Kidney epithelial cell (primary cell): ENCODE measurements at regions not wholly inside any gene's neighbourhood (a gene's known extent, or its start where the extent isn't known, plus 50 kb on each side); places are given as distances from the start of the nearest gene placed in this dataset.

Experiments
- DNase-seq: peaks from one replicate; pipeline ENCODE4 v3.0.0-alpha.2; 2010; ENCODE audit warnings: low read depth
- H3K27me3 ChIP-seq: 2 replicates; pipeline ENCODE4 v1.6.0; 2011; ENCODE audit warnings: low read length; ENCODE audit not compliant: control insufficient read depth, insufficient read depth
- H3K36me3 ChIP-seq: 2 replicates; pipeline ENCODE4 v1.5.1; 2011; ENCODE audit warnings: low read length; ENCODE audit not compliant: control insufficient read depth, insufficient read depth
- H3K4me3 ChIP-seq: 2 replicates; pipeline ENCODE4 v1.5.1; 2011; ENCODE audit warnings: low read depth, mild to moderate bottlenecking, control low read depth, low read length
- CTCF ChIP-seq: IDR thresholded peaks from 2 replicates; pipeline ENCODE4 v1.5.1; 2011; ENCODE audit warnings: mild to moderate bottlenecking, moderate library complexity, low read length, control low read depth, inconsistent platforms; ENCODE audit not compliant: insufficient read depth, poor library complexity, severe bottlenecking

GRCh38 chr5:29972597-29972996 is 1220.9 kb upstream of the CDH6 start:
- Histone ChIP-seq H3K4me3 (no peak overlapping the region), H3K27me3 (no peaks in the 10 kb centered on the region), H3K36me3 (no peaks in the 10 kb centered on the region)
- no peak for DNase-seq
- TF ChIP-seq CTCF: no peak

- TF ChIP-seq CTCF: no peak
- Histone ChIP-seq H3K36me3 (no peaks in the 10 kb centered on the region), H3K27me3 (no peaks in the 10 kb centered on the region), H3K4me3 (no peak overlapping the region)
- DNase-seq: no peak
Observed at GRCh38 chr5:29963956-29964355, 1229.5 kb upstream of the CDH6 start.

GRCh38 chr5:29960323-29960722 is 1233.2 kb upstream of the CDH6 start:
- Histone ChIP-seq H3K36me3 (no peaks in the 10 kb centered on the region), H3K4me3 (no peak overlapping the region), H3K27me3 (no peaks in the 10 kb centered on the region)
- DNase-seq: no peak
- TF ChIP-seq CTCF: no peak

GRCh38 chr5:29950416-29951145 is 1242.9 kb upstream of the CDH6 start:
- no peak overlapping the region for H3K4me3 ChIP-seq
- H3K27me3 ChIP-seq: no peaks in the 10 kb centered on the region
- no peak for DNase-seq
- no peaks in the 10 kb centered on the region for H3K36me3 ChIP-seq
- no peak for TF ChIP-seq CTCF

- no peaks in the 10 kb centered on the region for H3K36me3 ChIP-seq
- no peak overlapping the region for H3K4me3 ChIP-seq
- H3K27me3 ChIP-seq: no peaks in the 10 kb centered on the region
- DNase-seq: no peak
- no peak for TF ChIP-seq CTCF
Observed at GRCh38 chr5:29949301-29949872, 1244.1 kb upstream of the CDH6 start.

GRCh38 chr5:29944327-29944726 is 1249.2 kb upstream of the CDH6 start:
- no peaks in the 10 kb centered on the region for H3K36me3 ChIP-seq
- DNase-seq: no peak
- TF ChIP-seq CTCF: no peak
- H3K27me3 ChIP-seq: no peaks in the 10 kb centered on the region
- H3K4me3 ChIP-seq: no peak overlapping the region
